ENCODE measurements at regions not wholly inside any gene's neighbourhood (a gene's known extent, or its start where the extent isn't known, plus 50 kb on each side); places are given as distances from the start of the nearest gene placed in this dataset.

DNA sequence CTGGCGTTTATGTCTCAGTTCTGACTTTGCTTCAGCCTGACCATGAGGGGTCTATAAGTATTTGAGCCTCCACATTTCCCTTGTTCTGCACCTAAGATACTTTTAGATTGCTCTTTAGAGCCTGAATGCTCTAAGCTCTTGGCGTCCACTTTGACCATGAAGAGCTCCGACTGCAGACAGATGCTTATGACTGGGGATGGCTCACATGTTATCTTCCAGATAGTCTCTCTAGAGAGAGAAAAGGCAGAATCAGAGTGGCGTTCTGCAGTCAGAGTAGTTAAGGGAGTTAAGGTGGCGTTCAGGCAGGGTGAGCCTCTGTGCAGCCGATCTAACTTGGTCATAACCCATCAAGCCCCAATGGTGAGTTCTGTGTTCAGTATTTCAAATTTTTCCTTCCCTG is 487.9 kb upstream of the NR2F2 start:
- Histone ChIP-seq H3K36me3 (ENCODE audit: control insufficient read depth in 1 of 2, insufficient read depth in 2 of 2, low read length in 2 of 2) (no peaks in the 10 kb centered on the region), H3K27me3 (ENCODE audit: control insufficient read depth in 1 of 2, insufficient read depth in 2 of 2, low read length in 2 of 2) (no peaks in the 10 kb centered on the region), H3K4me1 (ENCODE audit: control insufficient read depth in 1 of 2, insufficient read depth in 2 of 2, low read length in 2 of 2) (peaks cover 0 to 8% of the 10 kb centered on the region in 2 donors), H3K4me3 (ENCODE audit: low read depth in 1 of 2, low read length in 2 of 2) (no peak overlapping the region), H3K27ac (ENCODE audit: low read depth, low read length) (no peak overlapping the region), H3K9ac (ENCODE audit: low read depth in 1 of 2, low read length in 2 of 2) (no peak overlapping the region), H3K9me3 (ENCODE audit: control insufficient read depth in 1 of 2, low read length in 2 of 2) (no peaks in the 10 kb centered on the region)

GRCh38 chr15:95843241-95843910 is 487.1 kb upstream of the NR2F2 start:
- H3K4me3 ChIP-seq (ENCODE audit: low read depth in 1 of 2, low read length in 2 of 2), result no peak overlapping the region
- H3K27ac ChIP-seq (ENCODE audit: low read depth, low read length), result no peak overlapping the region
- H3K9me3 ChIP-seq (ENCODE audit: control insufficient read depth in 1 of 2, low read length in 2 of 2), result no peaks in the 10 kb centered on the region
- peaks cover 0 to 8% of the 10 kb centered on the region in 2 donors for H3K4me1 ChIP-seq (ENCODE audit: control insufficient read depth in 1 of 2, insufficient read depth in 2 of 2, low read length in 2 of 2)
- no peaks in the 10 kb centered on the region for H3K36me3 ChIP-seq (ENCODE audit: control insufficient read depth in 1 of 2, insufficient read depth in 2 of 2, low read length in 2 of 2)
- H3K27me3 ChIP-seq (ENCODE audit: control insufficient read depth in 1 of 2, insufficient read depth in 2 of 2, low read length in 2 of 2), result no peaks in the 10 kb centered on the region
- H3K9ac ChIP-seq (ENCODE audit: low read depth in 1 of 2, low read length in 2 of 2), result no peak overlapping the region

GRCh38 chr15:95845862-95846515 is 484.5 kb upstream of the NR2F2 start:
- Histone ChIP-seq H3K27ac (ENCODE audit: low read depth, low read length) (no peak overlapping the region), H3K9ac (ENCODE audit: low read depth in 1 of 2, low read length in 2 of 2) (no peak overlapping the region), H3K4me3 (ENCODE audit: low read depth in 1 of 2, low read length in 2 of 2) (no peak overlapping the region), H3K9me3 (ENCODE audit: control insufficient read depth in 1 of 2, low read length in 2 of 2) (no peaks in the 10 kb centered on the region), H3K4me1 (ENCODE audit: control insufficient read depth in 1 of 2, insufficient read depth in 2 of 2, low read length in 2 of 2) (no peaks in the 10 kb centered on the region), H3K36me3 (ENCODE audit: control insufficient read depth in 1 of 2, insufficient read depth in 2 of 2, low read length in 2 of 2) (no peaks in the 10 kb centered on the region), H3K27me3 (ENCODE audit: control insufficient read depth in 1 of 2, insufficient read depth in 2 of 2, low read length in 2 of 2) (no peaks in the 10 kb centered on the region)

- H3K4me1 ChIP-seq (ENCODE audit: control insufficient read depth in 1 of 2, insufficient read depth in 2 of 2, low read length in 2 of 2), result no peaks in the 10 kb centered on the region
- no peak overlapping the region for H3K9ac ChIP-seq (ENCODE audit: low read depth in 1 of 2, low read length in 2 of 2)
- no peaks in the 10 kb centered on the region for H3K9me3 ChIP-seq (ENCODE audit: control insufficient read depth in 1 of 2, low read length in 2 of 2)
- H3K27ac ChIP-seq (ENCODE audit: low read depth, low read length), result no peak overlapping the region
- H3K27me3 ChIP-seq (ENCODE audit: control insufficient read depth in 1 of 2, insufficient read depth in 2 of 2, low read length in 2 of 2), result no peaks in the 10 kb centered on the region
- no peaks in the 10 kb centered on the region for H3K36me3 ChIP-seq (ENCODE audit: control insufficient read depth in 1 of 2, insufficient read depth in 2 of 2, low read length in 2 of 2)
- no peak overlapping the region for H3K4me3 ChIP-seq (ENCODE audit: low read depth in 1 of 2, low read length in 2 of 2)
Observed at GRCh38 chr15:95848126-95848525, 482.4 kb upstream of the NR2F2 start.

DNA sequence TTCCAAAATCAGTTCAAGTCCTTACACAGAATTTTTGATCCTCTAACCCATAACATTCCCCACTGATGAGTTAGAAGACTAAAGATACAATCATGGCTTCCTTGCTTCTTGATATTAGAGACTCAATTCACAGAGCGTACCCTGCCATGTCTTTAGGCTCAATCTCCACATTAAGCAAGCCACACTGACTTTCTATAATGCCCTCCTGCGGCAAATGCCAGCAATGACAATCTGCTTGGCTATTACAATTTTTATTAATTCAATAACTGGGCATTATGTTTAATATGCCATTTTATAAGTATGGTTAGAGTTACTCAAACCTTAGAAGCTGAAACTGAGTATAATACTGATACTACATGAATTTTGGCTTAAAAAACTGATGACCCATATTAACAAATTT is 479.7 kb upstream of the NR2F2 start:
- no peak overlapping the region for H3K4me3 ChIP-seq (ENCODE audit: low read depth in 1 of 2, low read length in 2 of 2)
- no peak overlapping the region for H3K9ac ChIP-seq (ENCODE audit: low read depth in 1 of 2, low read length in 2 of 2)

DNA sequence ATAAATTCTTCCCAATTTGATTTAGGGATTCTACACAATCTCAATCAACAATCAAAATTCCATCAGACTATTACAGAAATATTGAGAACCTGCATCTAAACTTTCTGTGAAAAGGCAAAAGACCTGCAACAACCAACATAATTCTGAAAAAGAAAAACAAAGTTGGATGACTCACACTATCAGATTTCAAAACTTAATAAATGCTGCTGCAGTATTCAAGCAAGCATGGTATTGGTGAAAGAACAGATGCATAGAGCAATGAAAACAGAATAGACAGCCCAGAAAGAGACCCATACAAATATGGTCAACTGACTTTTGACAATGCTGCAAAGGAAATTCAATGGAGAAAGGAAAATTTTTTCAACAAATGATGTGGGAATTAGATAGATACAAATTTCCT is 477.1 kb upstream of the NR2F2 start:
- no peak overlapping the region for H3K4me3 ChIP-seq (ENCODE audit: low read depth in 1 of 2, low read length in 2 of 2)
- no peaks in the 10 kb centered on the region for H3K4me1 ChIP-seq (ENCODE audit: control insufficient read depth in 1 of 2, insufficient read depth in 2 of 2, low read length in 2 of 2)
- H3K9me3 ChIP-seq (ENCODE audit: control insufficient read depth in 1 of 2, low read length in 2 of 2), result no peaks in the 10 kb centered on the region
- H3K36me3 ChIP-seq (ENCODE audit: control insufficient read depth in 1 of 2, insufficient read depth in 2 of 2, low read length in 2 of 2), result no peaks in the 10 kb centered on the region
- no peak overlapping the region for H3K9ac ChIP-seq (ENCODE audit: low read depth in 1 of 2, low read length in 2 of 2)
- H3K27ac ChIP-seq (ENCODE audit: low read depth, low read length), result no peak overlapping the region
- H3K27me3 ChIP-seq (ENCODE audit: control insufficient read depth in 1 of 2, insufficient read depth in 2 of 2, low read length in 2 of 2), result no peaks in the 10 kb centered on the region

More for the DNA sequence above, 479.7 kb upstream of the NR2F2 start:
- Histone ChIP-seq H3K4me1 (ENCODE audit: control insufficient read depth in 1 of 2, insufficient read depth in 2 of 2, low read length in 2 of 2) (no peaks in the 10 kb centered on the region), H3K27ac (ENCODE audit: low read depth, low read length) (no peak overlapping the region), H3K36me3 (ENCODE audit: control insufficient read depth in 1 of 2, insufficient read depth in 2 of 2, low read length in 2 of 2) (no peaks in the 10 kb centered on the region), H3K9me3 (ENCODE audit: control insufficient read depth in 1 of 2, low read length in 2 of 2) (no peaks in the 10 kb centered on the region), H3K27me3 (ENCODE audit: control insufficient read depth in 1 of 2, insufficient read depth in 2 of 2, low read length in 2 of 2) (no peaks in the 10 kb centered on the region)

DNA sequence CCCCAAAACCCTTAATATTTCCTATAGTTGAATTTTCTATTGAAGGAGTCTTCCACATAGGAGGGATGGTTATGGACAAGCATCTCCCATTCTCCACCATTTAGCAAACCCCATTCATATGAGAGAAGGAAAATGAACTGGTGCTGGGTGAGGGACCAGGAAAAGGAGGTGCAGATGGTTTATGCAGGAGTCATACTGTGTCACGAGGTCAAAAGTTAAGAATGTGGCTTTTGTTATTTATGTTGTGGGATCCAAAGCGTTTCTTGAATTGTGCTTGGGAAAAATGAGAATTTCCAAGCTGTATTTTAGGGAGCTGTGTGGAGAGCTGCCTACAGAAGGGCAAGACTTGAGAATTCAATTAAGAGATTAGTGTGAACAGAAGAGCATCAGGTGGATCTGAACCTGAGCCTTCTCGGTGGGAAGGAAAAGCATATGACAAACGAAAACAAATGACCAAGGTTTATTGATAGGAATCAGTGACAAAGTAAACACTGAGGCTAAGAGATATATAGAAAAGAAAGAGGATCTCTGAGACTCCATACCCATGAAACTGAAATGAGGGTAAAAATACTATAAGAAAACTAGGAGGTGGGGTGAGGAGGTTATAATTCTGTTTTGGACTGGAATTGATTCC is 473.3 kb upstream of the NR2F2 start:
- H3K4me3 ChIP-seq (ENCODE audit: low read depth in 1 of 2, low read length in 2 of 2), result no peak overlapping the region
- no peaks in the 10 kb centered on the region for H3K27me3 ChIP-seq (ENCODE audit: control insufficient read depth in 1 of 2, insufficient read depth in 2 of 2, low read length in 2 of 2)
- H3K9ac ChIP-seq (ENCODE audit: low read depth in 1 of 2, low read length in 2 of 2), result no peak overlapping the region
- H3K4me1 ChIP-seq (ENCODE audit: control insufficient read depth in 1 of 2, insufficient read depth in 2 of 2, low read length in 2 of 2), result no peaks in the 10 kb centered on the region
- no peaks in the 10 kb centered on the region for H3K9me3 ChIP-seq (ENCODE audit: control insufficient read depth in 1 of 2, low read length in 2 of 2)
- no peaks in the 10 kb centered on the region for H3K36me3 ChIP-seq (ENCODE audit: control insufficient read depth in 1 of 2, insufficient read depth in 2 of 2, low read length in 2 of 2)
- H3K27ac ChIP-seq (ENCODE audit: low read depth, low read length), result no peak overlapping the region

GRCh38 chr15:95857758-95858157 is 472.7 kb upstream of the NR2F2 start:
- H3K27ac ChIP-seq (ENCODE audit: low read depth, low read length), result no peak overlapping the region
- H3K36me3 ChIP-seq (ENCODE audit: control insufficient read depth in 1 of 2, insufficient read depth in 2 of 2, low read length in 2 of 2), result no peaks in the 10 kb centered on the region
- H3K27me3 ChIP-seq (ENCODE audit: control insufficient read depth in 1 of 2, insufficient read depth in 2 of 2, low read length in 2 of 2), result no peaks in the 10 kb centered on the region

DNA sequence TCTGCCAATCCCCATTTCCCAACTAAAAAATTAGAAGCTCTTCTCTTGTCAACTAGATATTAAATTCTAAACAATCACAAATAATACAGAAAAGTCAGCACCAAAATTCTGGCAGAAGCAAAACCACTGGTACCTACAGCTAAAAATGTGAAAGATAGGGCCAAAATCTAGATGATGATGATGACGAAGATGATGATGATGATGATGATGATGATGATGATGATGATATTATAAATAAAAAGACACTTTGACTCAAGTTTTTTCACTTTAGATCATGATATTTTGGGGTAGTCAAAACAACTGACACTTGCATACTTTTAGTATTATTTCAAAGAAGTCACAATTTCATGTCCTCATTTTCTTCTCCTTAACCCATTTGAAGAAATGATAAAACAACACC is 470.1 kb upstream of the NR2F2 start:
- no peaks in the 10 kb centered on the region for H3K27me3 ChIP-seq (ENCODE audit: control insufficient read depth in 1 of 2, insufficient read depth in 2 of 2, low read length in 2 of 2)
- no peaks in the 10 kb centered on the region for H3K4me1 ChIP-seq (ENCODE audit: control insufficient read depth in 1 of 2, insufficient read depth in 2 of 2, low read length in 2 of 2)
- no peak overlapping the region for H3K4me3 ChIP-seq (ENCODE audit: low read depth in 1 of 2, low read length in 2 of 2)
- no peaks in the 10 kb centered on the region for H3K36me3 ChIP-seq (ENCODE audit: control insufficient read depth in 1 of 2, insufficient read depth in 2 of 2, low read length in 2 of 2)
- no peak overlapping the region for H3K9ac ChIP-seq (ENCODE audit: low read depth in 1 of 2, low read length in 2 of 2)
- H3K9me3 ChIP-seq (ENCODE audit: control insufficient read depth in 1 of 2, low read length in 2 of 2), result no peaks in the 10 kb centered on the region
- H3K27ac ChIP-seq (ENCODE audit: low read depth, low read length), result no peak overlapping the region

More at GRCh38 chr15:95857758-95858157, 472.7 kb upstream of the NR2F2 start:
- Histone ChIP-seq H3K4me1 (ENCODE audit: control insufficient read depth in 1 of 2, insufficient read depth in 2 of 2, low read length in 2 of 2) (no peaks in the 10 kb centered on the region), H3K9ac (ENCODE audit: low read depth in 1 of 2, low read length in 2 of 2) (no peak overlapping the region), H3K4me3 (ENCODE audit: low read depth in 1 of 2, low read length in 2 of 2) (no peak overlapping the region), H3K9me3 (ENCODE audit: control insufficient read depth in 1 of 2, low read length in 2 of 2) (no peaks in the 10 kb centered on the region)

GRCh38 chr15:95864467-95864886 is 466.0 kb upstream of the NR2F2 start:
- Histone ChIP-seq H3K36me3 (ENCODE audit: control insufficient read depth in 1 of 2, insufficient read depth in 2 of 2, low read length in 2 of 2) (no peaks in the 10 kb centered on the region), H3K4me3 (ENCODE audit: low read depth in 1 of 2, low read length in 2 of 2) (no peak overlapping the region), H3K27me3 (ENCODE audit: control insufficient read depth in 1 of 2, insufficient read depth in 2 of 2, low read length in 2 of 2) (no peaks in the 10 kb centered on the region), H3K4me1 (ENCODE audit: control insufficient read depth in 1 of 2, insufficient read depth in 2 of 2, low read length in 2 of 2) (no peaks in the 10 kb centered on the region), H3K9me3 (ENCODE audit: control insufficient read depth in 1 of 2, low read length in 2 of 2) (no peaks in the 10 kb centered on the region), H3K9ac (ENCODE audit: low read depth in 1 of 2, low read length in 2 of 2) (no peak overlapping the region), H3K27ac (ENCODE audit: low read depth, low read length) (no peak overlapping the region)

All from duodenal mucosa (tissue), 2 donors.